ENCODE measurements at regions not wholly inside any gene's neighbourhood (a gene's known extent, or its start where the extent isn't known, plus 50 kb on each side); places are given as distances from the start of the nearest gene placed in this dataset.

DNA sequence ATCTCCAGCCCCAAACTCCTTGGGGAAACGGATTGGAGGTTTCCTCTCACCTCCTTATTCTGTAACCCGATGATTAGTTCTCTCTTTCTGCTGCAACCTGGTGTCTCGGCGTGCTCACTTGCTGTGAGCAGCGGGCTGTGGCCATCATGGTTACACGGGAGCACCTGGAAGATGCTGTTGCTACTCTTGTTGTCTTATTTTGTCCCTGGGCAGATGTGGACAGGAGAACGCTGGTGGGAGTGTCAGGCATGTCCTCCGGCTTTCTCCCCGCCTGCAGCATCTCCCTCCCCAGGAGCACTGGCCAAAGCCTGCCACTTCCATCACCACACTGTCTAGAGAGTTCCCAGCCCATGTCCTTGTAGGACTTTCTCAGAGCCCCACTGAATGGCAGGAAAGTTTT is 211.8 kb upstream of the ZNF536 start:
- dilution Hi-C loops (cut with HindIII; ENCODE audit: low sequenced_read_pairs, unreplicated experiment) (no loop called here), intact Hi-C loops (cut with micrococcal nuclease) (no loop called here), in situ Hi-C loops (cut with MboI; ENCODE audit: low sequenced_read_pairs) (no loop called here)
- Histone ChIP-seq H3K4me2 (ENCODE audit: low read depth, low read length) (no peak overlapping the region), H3K4me1 (ENCODE audit: control insufficient read depth, insufficient read depth, low read length) (no peaks in the 10 kb centered on the region), H3K18ac (ENCODE audit: low read depth, low read length) (no peak overlapping the region), H2BK120ac (ENCODE audit: low read depth, low read length) (no peak overlapping the region), H3K14ac (replicated peaks; ENCODE audit: low read depth, low read length) (no peak overlapping the region), H2AK5ac (ENCODE audit: low read depth, low read length) (no peak overlapping the region), H2BK15ac (ENCODE audit: low read depth, low read length) (no peak overlapping the region), H4K91ac (ENCODE audit: insufficient read depth, low read depth, low read length) (no peak overlapping the region), H2BK5ac (ENCODE audit: low read depth, low read length, poor library complexity, severe bottlenecking) (no peak overlapping the region), H3K9ac (ENCODE audit: low read depth, low read length) (no peak overlapping the region), H3K9me1 (ENCODE audit: insufficient read depth, low read length) (no peaks in the 10 kb centered on the region), H2AFZ (replicated peaks; ENCODE audit: low read length, poor library complexity) (no peak overlapping the region), H3K79me1 (ENCODE audit: low read depth in 1 of 2, low read length in 2 of 2) (no peaks in the 10 kb centered on the region), H3K36me3 (ENCODE audit: control insufficient read depth, insufficient read depth, low read length) (no peaks in the 10 kb centered on the region), H3K27me3 (ENCODE audit: control insufficient read depth, insufficient read depth, low read length) (no peaks in the 10 kb centered on the region), H3K9me3 (ENCODE audit: control insufficient read depth, insufficient read depth, low read length) (peaks cover 28% of the 10 kb centered on the region), H4K20me1 (ENCODE audit: insufficient read depth, low read length) (no peaks in the 10 kb centered on the region), H3K23ac (ENCODE audit: low read depth, low read length) (no peak overlapping the region), H2AK9ac (replicated peaks; ENCODE audit: low read depth, low read length, poor library complexity) (no peak overlapping the region), H3K56ac (ENCODE audit: extremely low read depth, insufficient read depth, low read length) (no peak overlapping the region), H3K4me3 (ENCODE audit: insufficient read depth, low read depth, low read length) (no peak overlapping the region), H2BK20ac (ENCODE audit: low read depth, low read length) (no peak overlapping the region), H4K8ac (ENCODE audit: low read depth in 2 of 2, low read length in 2 of 2) (no peak overlapping the region), H3K4ac (ENCODE audit: low read depth, low read length) (no peak overlapping the region), H3K27ac (ENCODE audit: insufficient read depth, low read length) (no peak overlapping the region), H4K5ac (ENCODE audit: low read depth, low read length) (no peak overlapping the region)
- ChIA-PET CTCF (no interaction called here), POLR2A (ENCODE audit: unreplicated experiment) (no interaction called here)
- DNase-seq (no peak), ATAC-seq (ENCODE audit: low read depth) (no peak)
- BruUV-seq (replicated peaks): no TSS peak
- no peak for TF ChIP-seq MAZ (IDR thresholded peaks at IDR 0.05; ENCODE audit: borderline replicate concordance, low read depth, low read length)
- 17% methylated on average over 2 of the region's 9 CpGs; no CpG with 5 or more reads in 1 of the 2 experiments for WGBS, 2 experiments (ENCODE audit: extremely low coverage in 2 of 2, insufficient read length in 1 of 2)

Measured in IMR-90 (cell line).